ENCODE measurements at regions not wholly inside any gene's neighbourhood (a gene's known extent, or its start where the extent isn't known, plus 50 kb on each side); places are given as distances from the start of the nearest gene placed in this dataset.

DNA sequence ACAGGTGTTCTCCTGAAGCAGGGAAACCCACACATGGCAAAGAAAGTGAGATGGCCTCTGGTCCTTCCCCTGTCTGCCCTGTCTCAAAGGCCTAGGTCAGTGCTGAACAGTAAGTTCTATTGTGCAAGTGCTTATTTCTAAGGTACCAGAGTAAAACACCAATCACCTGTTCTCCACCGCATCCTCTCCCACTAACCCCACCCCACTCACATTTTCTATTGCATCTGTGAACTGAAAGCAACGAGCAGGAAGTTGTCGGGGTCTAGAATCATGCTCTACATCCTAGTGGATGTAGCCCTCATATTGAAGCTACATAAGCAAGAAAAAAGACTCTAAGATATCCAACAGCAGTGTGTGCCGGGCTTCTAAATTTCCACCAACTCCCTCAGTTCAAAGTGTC, 265.9 kb downstream of the ENC1 start:
- no peak for DNase-seq (ENCODE audit: insufficient read length, low spot score, missing footprints)
- Histone ChIP-seq H3K4me2 (ENCODE audit: insufficient read depth, low read length) (no peak overlapping the region), H3K36me3 (ENCODE audit: insufficient read depth, low read length) (no peaks in the 10 kb centered on the region), H3K79me2 (ENCODE audit: insufficient read depth, low read length) (no peaks in the 10 kb centered on the region), H3K27me3 (ENCODE audit: insufficient read depth, low read length) (no peaks in the 10 kb centered on the region), H3K4me3 (ENCODE audit: insufficient read depth, low read length) (no peak overlapping the region), H3K27ac (ENCODE audit: low read depth, low read length) (no peak overlapping the region), H3K4me1 (ENCODE audit: insufficient read depth, low read length) (no peaks in the 10 kb centered on the region), H2AFZ (ENCODE audit: low read length) (no peak overlapping the region), H3K9me3 (ENCODE audit: low read depth, low read length) (no peaks in the 10 kb centered on the region), H4K20me1 (ENCODE audit: insufficient read depth, low read length) (no peaks in the 10 kb centered on the region)
- TF ChIP-seq, protein P1, sequence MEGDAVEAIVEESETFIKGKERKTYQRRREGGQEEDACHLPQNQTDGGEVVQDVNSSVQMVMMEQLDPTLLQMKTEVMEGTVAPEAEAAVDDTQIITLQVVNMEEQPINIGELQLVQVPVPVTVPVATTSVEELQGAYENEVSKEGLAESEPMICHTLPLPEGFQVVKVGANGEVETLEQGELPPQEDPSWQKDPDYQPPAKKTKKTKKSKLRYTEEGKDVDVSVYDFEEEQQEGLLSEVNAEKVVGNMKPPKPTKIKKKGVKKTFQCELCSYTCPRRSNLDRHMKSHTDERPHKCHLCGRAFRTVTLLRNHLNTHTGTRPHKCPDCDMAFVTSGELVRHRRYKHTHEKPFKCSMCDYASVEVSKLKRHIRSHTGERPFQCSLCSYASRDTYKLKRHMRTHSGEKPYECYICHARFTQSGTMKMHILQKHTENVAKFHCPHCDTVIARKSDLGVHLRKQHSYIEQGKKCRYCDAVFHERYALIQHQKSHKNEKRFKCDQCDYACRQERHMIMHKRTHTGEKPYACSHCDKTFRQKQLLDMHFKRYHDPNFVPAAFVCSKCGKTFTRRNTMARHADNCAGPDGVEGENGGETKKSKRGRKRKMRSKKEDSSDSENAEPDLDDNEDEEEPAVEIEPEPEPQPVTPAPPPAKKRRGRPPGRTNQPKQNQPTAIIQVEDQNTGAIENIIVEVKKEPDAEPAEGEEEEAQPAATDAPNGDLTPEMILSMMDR (IDR thresholded peaks at IDR 0.05; ENCODE audit: extremely low read depth, low read depth, low read length) = no peak

DNA sequence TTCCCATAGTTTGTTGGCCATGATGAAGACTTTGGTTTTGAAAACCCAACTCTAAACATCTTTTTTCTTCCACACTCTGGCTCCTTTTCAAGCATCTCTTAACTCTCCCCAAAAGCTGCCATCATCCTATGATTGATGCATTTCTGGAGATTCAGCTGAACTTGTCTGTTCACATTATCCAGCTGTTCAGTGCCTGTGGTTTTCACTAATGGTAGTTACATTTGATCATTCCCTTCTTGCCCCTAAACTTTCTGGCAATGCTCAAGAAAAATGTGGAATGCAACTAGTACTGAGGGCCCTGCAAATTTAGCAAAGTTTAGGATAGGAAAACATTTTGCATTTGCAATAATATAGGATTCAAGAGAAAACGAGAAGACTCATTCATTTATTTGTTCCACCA, 267.5 kb downstream of the ENC1 start:
- H3K4me3 ChIP-seq (ENCODE audit: insufficient read depth, low read length) = no peak overlapping the region

DNA sequence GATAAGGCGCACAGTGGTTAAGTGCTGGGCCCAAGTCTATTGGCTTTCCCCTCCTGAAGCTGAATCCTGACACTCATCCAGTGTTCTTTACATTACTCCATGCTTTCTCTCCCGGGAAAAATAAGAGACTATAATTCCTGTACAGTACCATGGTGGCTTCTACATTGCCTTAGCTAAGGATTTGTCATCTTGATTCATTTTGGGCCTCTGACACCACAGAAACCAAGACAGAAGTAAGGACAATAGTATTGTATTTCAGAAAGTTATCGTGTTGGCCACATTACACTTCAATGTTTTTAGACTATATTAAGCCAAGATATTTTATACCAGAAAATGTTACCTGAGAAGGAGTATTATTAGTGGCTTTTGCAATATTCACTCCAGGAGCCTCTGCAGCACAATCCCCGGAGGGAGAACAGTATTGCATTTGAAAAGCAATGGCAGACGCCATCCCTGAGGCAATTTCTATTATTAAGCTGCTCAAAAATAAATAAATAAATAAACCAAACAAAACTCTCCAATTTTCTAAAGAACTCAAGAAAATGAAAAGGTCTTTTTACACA, 267.9 kb downstream of the ENC1 start:
- TF ChIP-seq, protein P1 (IDR thresholded peaks at IDR 0.05; ENCODE audit: extremely low read depth, low read depth, low read length) = no peak
- H4K20me1 ChIP-seq (ENCODE audit: insufficient read depth, low read length) = no peaks in the 10 kb centered on the region
- no peaks in the 10 kb centered on the region for H3K79me2 ChIP-seq (ENCODE audit: insufficient read depth, low read length)
- no peak for DNase-seq (ENCODE audit: insufficient read length, low spot score, missing footprints)
- H3K4me1 ChIP-seq (ENCODE audit: insufficient read depth, low read length) = peaks cover 4% of the 10 kb centered on the region
- H3K4me2 ChIP-seq (ENCODE audit: insufficient read depth, low read length) = no peak overlapping the region
- no peak overlapping the region for H2AFZ ChIP-seq (ENCODE audit: low read length)
- H3K27me3 ChIP-seq (ENCODE audit: insufficient read depth, low read length) = no peaks in the 10 kb centered on the region
- H3K27ac ChIP-seq (ENCODE audit: low read depth, low read length) = no peak overlapping the region
- H3K4me3 ChIP-seq (ENCODE audit: insufficient read depth, low read length) = no peak overlapping the region
- no peaks in the 10 kb centered on the region for H3K9me3 ChIP-seq (ENCODE audit: low read depth, low read length)
- no peaks in the 10 kb centered on the region for H3K36me3 ChIP-seq (ENCODE audit: insufficient read depth, low read length)

More for the DNA sequence above, 267.5 kb downstream of the ENC1 start:
- no peak for DNase-seq (ENCODE audit: insufficient read length, low spot score, missing footprints)
- Histone ChIP-seq H3K79me2 (ENCODE audit: insufficient read depth, low read length) (no peaks in the 10 kb centered on the region), H2AFZ (ENCODE audit: low read length) (no peak overlapping the region), H4K20me1 (ENCODE audit: insufficient read depth, low read length) (no peaks in the 10 kb centered on the region), H3K27ac (ENCODE audit: low read depth, low read length) (no peak overlapping the region), H3K36me3 (ENCODE audit: insufficient read depth, low read length) (no peaks in the 10 kb centered on the region), H3K4me2 (ENCODE audit: insufficient read depth, low read length) (no peak overlapping the region), H3K4me1 (ENCODE audit: insufficient read depth, low read length) (peaks cover under 1% of the 10 kb centered on the region), H3K9me3 (ENCODE audit: low read depth, low read length) (no peaks in the 10 kb centered on the region), H3K27me3 (ENCODE audit: insufficient read depth, low read length) (no peaks in the 10 kb centered on the region)
- TF ChIP-seq, protein P1 (IDR thresholded peaks at IDR 0.05; ENCODE audit: extremely low read depth, low read depth, low read length) = no peak

DNA sequence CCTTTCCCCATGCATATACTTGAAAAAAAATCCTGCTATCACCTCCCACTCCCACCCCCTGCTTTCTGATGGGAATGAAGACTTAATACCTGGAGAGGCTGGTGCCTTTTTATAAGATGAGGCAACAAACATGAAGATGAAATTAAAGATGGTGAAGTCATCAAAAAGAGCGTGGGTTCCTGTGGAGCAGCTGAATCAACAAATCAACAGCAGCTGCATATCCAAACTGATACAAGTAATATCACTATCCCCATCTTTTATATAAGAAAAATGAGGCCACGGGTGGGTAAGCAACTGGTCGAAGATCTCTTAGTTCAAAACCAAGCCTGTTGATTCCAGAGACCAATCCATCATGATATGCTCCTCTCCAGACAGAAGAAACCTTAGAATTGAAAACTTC, 268.5 kb downstream of the ENC1 start:
- no peak for DNase-seq (ENCODE audit: insufficient read length, low spot score, missing footprints)
- H3K4me1 ChIP-seq (ENCODE audit: insufficient read depth, low read length) = peaks cover 4% of the 10 kb centered on the region

More for the DNA sequence above, 268.5 kb downstream of the ENC1 start:
- Histone ChIP-seq H3K4me3 (ENCODE audit: insufficient read depth, low read length) (no peak overlapping the region), H3K9me3 (ENCODE audit: low read depth, low read length) (no peaks in the 10 kb centered on the region), H2AFZ (ENCODE audit: low read length) (no peak overlapping the region), H3K27me3 (ENCODE audit: insufficient read depth, low read length) (no peaks in the 10 kb centered on the region), H3K27ac (ENCODE audit: low read depth, low read length) (no peak overlapping the region), H3K79me2 (ENCODE audit: insufficient read depth, low read length) (no peaks in the 10 kb centered on the region), H4K20me1 (ENCODE audit: insufficient read depth, low read length) (no peaks in the 10 kb centered on the region), H3K36me3 (ENCODE audit: insufficient read depth, low read length) (no peaks in the 10 kb centered on the region), H3K4me2 (ENCODE audit: insufficient read depth, low read length) (no peak overlapping the region)
- TF ChIP-seq, protein P1 (IDR thresholded peaks at IDR 0.05; ENCODE audit: extremely low read depth, low read depth, low read length) = no peak
